Osteoblast (primary cell): ENCODE measurements at regions not wholly inside any gene's neighbourhood (a gene's known extent, or its start where the extent isn't known, plus 50 kb on each side); places are given as distances from the start of the nearest gene placed in this dataset.

ENCODE experiments used
- DNase-seq: peaks from one replicate; pipeline ENCODE4 v3.0.0; 2011; ENCODE audit warnings: low spot score, mixed read lengths; ENCODE audit not compliant: insufficient read length; ENCODE audit errors: missing footprints
- H2AFZ ChIP-seq: 2 replicates; pipeline ENCODE4 v1.6.0; 2011; ENCODE audit warnings: mild to moderate bottlenecking, low read length
- H3K27ac ChIP-seq: 2 replicates; pipeline ENCODE4 v1.5.1; 2011; ENCODE audit warnings: mild to moderate bottlenecking, low read depth, low read length, moderate library complexity
- H3K27me3 ChIP-seq: 2 replicates; pipeline ENCODE4 v1.6.0; 2012; ENCODE audit warnings: mild to moderate bottlenecking, control low read depth, inconsistent platforms, low read length, moderate library complexity; ENCODE audit not compliant: insufficient read depth
- H3K36me3 ChIP-seq: 2 replicates; pipeline ENCODE4 v1.5.1; 2011; ENCODE audit warnings: mild to moderate bottlenecking, low read length, control low read depth, moderate library complexity; ENCODE audit not compliant: insufficient read depth
- H3K4me1 ChIP-seq: 2 replicates; pipeline ENCODE4 v1.5.1; 2011; ENCODE audit warnings: mild to moderate bottlenecking, low read length, control low read depth, moderate library complexity; ENCODE audit not compliant: insufficient read depth
- H3K4me2 ChIP-seq: 2 replicates; pipeline ENCODE4 v1.6.0; 2011; ENCODE audit warnings: mild to moderate bottlenecking, low read length; ENCODE audit not compliant: insufficient read depth
- H3K4me3 ChIP-seq: fragments of 200-600 bp; sonication (generic); 3 replicates; pipeline ENCODE4 v1.5.1; 2012; ENCODE audit warnings: mild to moderate bottlenecking, low read length, inconsistent platforms; ENCODE audit not compliant: insufficient read depth
- H3K79me2 ChIP-seq: 2 replicates; pipeline ENCODE4 v1.6.0; 2012; ENCODE audit warnings: mild to moderate bottlenecking, low read length, control low read depth, inconsistent platforms; ENCODE audit not compliant: insufficient read depth
- H3K9me3 ChIP-seq: 2 replicates; pipeline ENCODE4 v1.5.1; 2011; ENCODE audit warnings: low read depth, low read length, control low read depth
- H4K20me1 ChIP-seq: 2 replicates; pipeline ENCODE4 v1.6.0; 2012; ENCODE audit warnings: mild to moderate bottlenecking, low read length, control low read depth; ENCODE audit not compliant: insufficient read depth
- TF ChIP-seq, protein P1 (sequence below): IDR thresholded peaks from 2 replicates; pipeline ENCODE4 v1.5.1; 2011; ENCODE audit warnings: mild to moderate bottlenecking, low read depth, low read length, moderate library complexity; ENCODE audit errors: extremely low read depth

DNA sequence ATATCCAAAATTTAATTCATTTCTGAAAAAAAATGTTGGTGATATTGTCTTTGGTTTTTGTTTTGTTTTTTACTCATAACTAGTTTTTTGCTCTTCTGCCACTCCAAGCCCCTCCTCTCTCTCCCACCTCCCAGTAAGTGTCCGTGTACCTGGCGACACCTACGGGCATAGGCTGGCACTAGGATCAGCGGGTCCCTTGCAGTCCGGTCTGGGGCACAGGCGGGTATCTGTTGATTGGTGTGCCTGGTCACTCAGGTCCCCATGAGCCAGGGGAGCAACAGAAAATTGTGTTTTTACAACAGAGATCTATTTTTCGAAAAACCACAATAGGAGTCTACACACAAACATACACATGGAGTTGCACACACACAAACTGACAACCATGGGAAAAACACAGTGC lies 104.8 kb downstream of the ZIC5 start:
- Histone ChIP-seq H4K20me1 (no peaks in the 10 kb centered on the region), H3K27ac (no peak overlapping the region), H3K9me3 (no peaks in the 10 kb centered on the region), H3K4me3 (no peak overlapping the region), H3K4me1 (no peaks in the 10 kb centered on the region), H3K36me3 (no peaks in the 10 kb centered on the region), H3K27me3 (peaks cover 7% of the 10 kb centered on the region), H2AFZ (no peak overlapping the region), H3K79me2 (no peaks in the 10 kb centered on the region), H3K4me2 (no peak overlapping the region)
- DNase-seq, result no peak
- TF ChIP-seq, protein P1, sequence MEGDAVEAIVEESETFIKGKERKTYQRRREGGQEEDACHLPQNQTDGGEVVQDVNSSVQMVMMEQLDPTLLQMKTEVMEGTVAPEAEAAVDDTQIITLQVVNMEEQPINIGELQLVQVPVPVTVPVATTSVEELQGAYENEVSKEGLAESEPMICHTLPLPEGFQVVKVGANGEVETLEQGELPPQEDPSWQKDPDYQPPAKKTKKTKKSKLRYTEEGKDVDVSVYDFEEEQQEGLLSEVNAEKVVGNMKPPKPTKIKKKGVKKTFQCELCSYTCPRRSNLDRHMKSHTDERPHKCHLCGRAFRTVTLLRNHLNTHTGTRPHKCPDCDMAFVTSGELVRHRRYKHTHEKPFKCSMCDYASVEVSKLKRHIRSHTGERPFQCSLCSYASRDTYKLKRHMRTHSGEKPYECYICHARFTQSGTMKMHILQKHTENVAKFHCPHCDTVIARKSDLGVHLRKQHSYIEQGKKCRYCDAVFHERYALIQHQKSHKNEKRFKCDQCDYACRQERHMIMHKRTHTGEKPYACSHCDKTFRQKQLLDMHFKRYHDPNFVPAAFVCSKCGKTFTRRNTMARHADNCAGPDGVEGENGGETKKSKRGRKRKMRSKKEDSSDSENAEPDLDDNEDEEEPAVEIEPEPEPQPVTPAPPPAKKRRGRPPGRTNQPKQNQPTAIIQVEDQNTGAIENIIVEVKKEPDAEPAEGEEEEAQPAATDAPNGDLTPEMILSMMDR, result no peak

DNA sequence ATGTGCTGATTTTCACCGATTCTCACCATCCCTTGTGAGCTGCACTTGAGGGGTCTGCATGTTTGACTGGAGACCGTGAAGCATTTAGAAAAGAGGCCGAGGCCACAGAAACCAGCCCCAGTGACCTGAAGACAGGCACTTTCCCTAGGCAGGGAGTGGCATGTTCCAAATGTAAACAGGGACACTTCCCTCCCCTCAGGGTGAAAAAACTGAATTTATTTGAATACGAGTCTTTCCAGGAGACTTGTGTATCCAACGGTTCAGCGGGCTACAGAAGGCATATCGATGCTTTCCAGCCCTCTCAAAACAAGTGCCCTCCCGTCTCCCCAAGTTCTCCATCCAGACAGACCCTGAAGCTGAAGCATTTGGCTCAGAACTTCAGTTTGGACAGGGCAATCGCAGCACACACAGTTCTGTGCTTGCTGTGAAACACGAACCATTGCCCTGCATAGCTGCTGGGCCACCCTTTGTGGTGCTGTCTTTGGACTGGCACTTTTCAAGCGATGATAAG lies 106.1 kb downstream of the ZIC5 start:
- Histone ChIP-seq H3K27ac (no peak overlapping the region), H3K9me3 (no peaks in the 10 kb centered on the region), H3K36me3 (no peaks in the 10 kb centered on the region), H3K27me3 (peaks cover 3% of the 10 kb centered on the region), H3K79me2 (no peaks in the 10 kb centered on the region), H2AFZ (no peak overlapping the region), H3K4me2 (no peak overlapping the region), H3K4me3 (no peak overlapping the region), H4K20me1 (no peaks in the 10 kb centered on the region), H3K4me1 (no peaks in the 10 kb centered on the region)
- DNase-seq, result no peak
- TF ChIP-seq, protein P1, result no peak

DNA sequence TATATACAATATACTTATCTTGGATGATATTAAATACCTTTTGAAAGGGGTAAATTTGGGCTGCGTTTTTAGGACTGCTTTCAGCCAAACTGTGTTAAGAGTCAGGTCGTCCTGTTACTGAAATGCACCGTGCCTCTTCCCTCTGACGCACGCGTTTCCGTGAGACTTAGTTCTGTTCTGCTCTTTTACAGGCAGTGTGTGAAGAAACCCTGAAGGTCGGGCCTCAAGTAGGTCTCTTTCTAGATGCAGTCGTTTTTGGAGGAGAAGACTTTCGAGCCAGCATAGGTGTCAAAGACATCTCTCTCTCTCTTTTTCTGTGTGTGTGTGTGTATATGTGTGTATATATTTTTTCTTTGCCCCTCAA lies 107.0 kb downstream of the ZIC5 start:
- no peak overlapping the region for H3K4me3 ChIP-seq
- no peaks in the 10 kb centered on the region for H3K4me1 ChIP-seq
- H3K27me3 ChIP-seq, result no peaks in the 10 kb centered on the region

DNA sequence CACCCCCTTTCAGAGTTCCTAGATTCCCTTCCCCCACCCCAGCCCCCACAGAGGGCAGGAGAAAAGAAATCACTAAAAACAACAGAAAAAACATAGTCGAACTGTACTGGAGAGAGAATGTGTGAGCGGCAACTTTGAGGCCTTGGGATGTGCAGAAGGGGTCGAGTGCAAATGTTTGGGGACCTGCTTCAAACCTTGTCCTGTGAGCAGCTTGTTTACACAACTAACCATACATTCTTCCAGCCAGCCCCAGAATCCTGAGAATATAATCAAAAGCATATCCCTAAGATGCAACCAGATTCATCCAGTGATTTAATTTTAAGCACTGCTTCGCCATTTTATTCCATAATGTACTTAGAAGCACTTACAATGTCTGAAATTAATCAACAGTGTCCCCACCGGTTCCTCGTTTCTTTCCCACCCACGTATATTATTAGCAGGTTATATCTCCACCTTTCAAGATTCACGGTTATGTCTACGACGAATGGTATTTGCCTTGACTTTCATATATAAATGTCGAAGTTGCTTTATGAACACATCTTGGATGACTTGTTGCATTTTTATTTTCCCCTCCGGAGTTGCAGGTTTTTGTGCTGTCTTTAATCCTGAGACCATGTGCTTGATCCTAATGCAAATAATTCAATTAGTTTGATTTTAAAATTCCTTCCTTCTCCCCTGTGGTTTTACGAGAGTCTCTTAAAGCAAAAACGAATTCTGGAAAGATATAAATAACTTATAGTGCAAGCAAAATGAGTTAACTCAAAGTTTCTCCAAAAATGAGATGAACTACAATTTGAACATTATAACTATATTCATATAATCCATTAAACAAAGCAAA lies 107.6 kb downstream of the ZIC5 start:
- Histone ChIP-seq H2AFZ (no peak overlapping the region), H3K4me3 (no peak overlapping the region), H3K9me3 (no peaks in the 10 kb centered on the region), H3K4me1 (no peaks in the 10 kb centered on the region), H4K20me1 (no peaks in the 10 kb centered on the region), H3K79me2 (no peaks in the 10 kb centered on the region), H3K36me3 (no peaks in the 10 kb centered on the region), H3K27me3 (no peaks in the 10 kb centered on the region), H3K4me2 (no peak overlapping the region), H3K27ac (no peak overlapping the region)
- TF ChIP-seq, protein P1, result no peak
- DNase-seq, result no peak

More for the DNA sequence above, 107.0 kb downstream of the ZIC5 start:
- Histone ChIP-seq H3K4me2 (no peak overlapping the region), H4K20me1 (no peaks in the 10 kb centered on the region), H3K79me2 (no peaks in the 10 kb centered on the region), H2AFZ (no peak overlapping the region), H3K36me3 (no peaks in the 10 kb centered on the region), H3K27ac (no peak overlapping the region), H3K9me3 (no peaks in the 10 kb centered on the region)
- no peak for DNase-seq
- TF ChIP-seq, protein P1, result no peak
